ENCODE measurements at regions not wholly inside any gene's neighbourhood (a gene's known extent, or its start where the extent isn't known, plus 50 kb on each side); places are given as distances from the start of the nearest gene placed in this dataset.
"Not testable (repeated sequence)": the region's sequence is repeated elsewhere in the genome, so short reads cannot be mapped to it uniquely, and the experiment has no call there.

GRCh38 chrX:129361576-129361975 is 161.7 kb downstream of the SMARCA1 start:
- peak; percentile 9 for DNase-seq (ENCODE audit: low spot score)

- peak; percentile 27 for DNase-seq (ENCODE audit: low spot score)
These were observed 163.1 kb downstream of the SMARCA1 start for GRCh38 chrX:129360175-129360574.

- peak; percentile 4 for DNase-seq (ENCODE audit: low spot score)
These were observed 164.0 kb downstream of the SMARCA1 start for GRCh38 chrX:129359269-129359668.

- DNase-seq (ENCODE audit: low spot score): not testable (repeated sequence)
These were observed 165.9 kb downstream of the SMARCA1 start for GRCh38 chrX:129357428-129357827.

GRCh38 chrX:129347291-129347690 is 176.0 kb downstream of the SMARCA1 start:
- no peak for DNase-seq (ENCODE audit: low spot score)

- no peak for DNase-seq (ENCODE audit: low spot score)
These were observed 176.7 kb downstream of the SMARCA1 start for GRCh38 chrX:129346574-129346973.

GRCh38 chrX:129337264-129337663 is 186.0 kb downstream of the SMARCA1 start:
- DNase-seq (ENCODE audit: low spot score): not testable (repeated sequence)

- peak; percentile 3 for DNase-seq (ENCODE audit: low spot score)
These were observed 200.2 kb downstream of the SMARCA1 start for GRCh38 chrX:129323115-129323514.

GRCh38 chrX:129318375-129318774 is 204.9 kb downstream of the SMARCA1 start:
- peak; percentile 13 for DNase-seq (ENCODE audit: low spot score)

- no peak for DNase-seq (ENCODE audit: low spot score)
These were observed 206.8 kb downstream of the SMARCA1 start for GRCh38 chrX:129316461-129316860.

GRCh38 chrX:129310000-129310399 is 213.3 kb downstream of the SMARCA1 start:
- DNase-seq (ENCODE audit: low spot score): no peak

GRCh38 chrX:129262912-129263311 is 260.4 kb downstream of the SMARCA1 start:
- no peak for DNase-seq (ENCODE audit: low spot score)

- not testable (repeated sequence) for DNase-seq (ENCODE audit: low spot score)
These were observed 267.8 kb downstream of the SMARCA1 start for GRCh38 chrX:129255516-129255915.

- no peak for DNase-seq (ENCODE audit: low spot score)
These were observed 273.7 kb downstream of the SMARCA1 start for GRCh38 chrX:129249563-129249962.

- DNase-seq (ENCODE audit: low spot score): no peak
These were observed 275.6 kb downstream of the SMARCA1 start for GRCh38 chrX:129247642-129248041.

GRCh38 chrX:129239371-129239770 is 283.9 kb downstream of the SMARCA1 start:
- DNase-seq (ENCODE audit: low spot score): peak; percentile 33

GRCh38 chrX:129238011-129238410 is 285.3 kb downstream of the SMARCA1 start:
- no peak for DNase-seq (ENCODE audit: low spot score)

GRCh38 chrX:129235903-129236302 is 287.4 kb downstream of the SMARCA1 start:
- no peak for DNase-seq (ENCODE audit: low spot score)

GRCh38 chrX:129233786-129234185 is 289.5 kb downstream of the SMARCA1 start:
- no peak for DNase-seq (ENCODE audit: low spot score)

GRCh38 chrX:129230850-129231512 is 292.3 kb downstream of the SMARCA1 start:
- DNase-seq (ENCODE audit: low spot score): no peak

GRCh38 chrX:129230168-129230567 is 293.1 kb downstream of the SMARCA1 start:
- no peak for DNase-seq (ENCODE audit: low spot score)

GRCh38 chrX:129227366-129227765 is 295.9 kb downstream of the SMARCA1 start:
- no peak for DNase-seq (ENCODE audit: low spot score)

- no peak for DNase-seq (ENCODE audit: low spot score)
These were observed 329.9 kb downstream of the SMARCA1 start for GRCh38 chrX:129193357-129193756.

- DNase-seq (ENCODE audit: low spot score): no peak
These were observed 335.1 kb downstream of the SMARCA1 start for GRCh38 chrX:129188231-129188630.

Data from AG20443 (cell line).